SH-SY5Y (cell line): ENCODE measurements at regions not wholly inside any gene's neighbourhood (a gene's known extent, or its start where the extent isn't known, plus 50 kb on each side); places are given as distances from the start of the nearest gene placed in this dataset.

Source experiments
- GATA2 ChIP-seq: IDR thresholded peaks from 2 replicates; pipeline ENCODE4 v1.6.1; 2011; ENCODE audit warnings: mild to moderate bottlenecking, low read depth, low read length
- GATA3 ChIP-seq: IDR thresholded peaks from 2 replicates; pipeline ENCODE4 v1.6.1; 2011; ENCODE audit warnings: low read depth, mild to moderate bottlenecking, low read length, moderate library complexity

DNA sequence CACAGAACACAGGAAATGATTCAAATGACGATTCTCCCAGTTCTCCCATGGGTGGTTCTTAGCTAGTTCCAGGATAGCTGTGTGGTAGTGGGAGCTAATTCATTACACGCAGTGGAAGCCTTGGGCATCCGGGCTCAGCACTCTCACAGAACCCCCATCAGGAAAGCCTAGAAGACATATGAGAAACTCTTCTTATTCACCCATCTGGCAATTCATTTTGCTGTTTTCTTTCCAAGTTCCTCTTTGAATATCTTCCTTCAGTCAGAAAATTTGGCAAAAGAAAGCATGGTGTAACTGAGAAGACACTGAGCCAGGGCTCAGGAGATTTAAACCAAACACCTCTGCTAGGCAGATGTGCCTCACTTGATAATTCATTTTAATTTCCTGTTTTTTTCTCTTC, 85.2 kb upstream of the FN1 start:
- TF ChIP-seq GATA2: no peak
- TF ChIP-seq GATA3: no peak
